SH-SY5Y (cell line): ENCODE measurements at regions not wholly inside any gene's neighbourhood (a gene's known extent, or its start where the extent isn't known, plus 50 kb on each side); places are given as distances from the start of the nearest gene placed in this dataset.

ENCODE experiments used
- GATA2 ChIP-seq: IDR thresholded peaks from 2 replicates; pipeline ENCODE4 v1.6.1; 2011; ENCODE audit warnings: mild to moderate bottlenecking, low read depth, low read length
- GATA3 ChIP-seq: IDR thresholded peaks from 2 replicates; pipeline ENCODE4 v1.6.1; 2011; ENCODE audit warnings: low read depth, mild to moderate bottlenecking, low read length, moderate library complexity

- TF ChIP-seq GATA3: no peak
- TF ChIP-seq GATA2: no peak
These were observed 436.3 kb downstream of the VRK1 start for GRCh38 chr14:97233319-97233985.

GRCh38 chr14:97246648-97247047, 449.5 kb downstream of the VRK1 start:
- TF ChIP-seq GATA2 (no peak), GATA3 (no peak)

GRCh38 chr14:97248973-97249372, 451.8 kb downstream of the VRK1 start:
- TF ChIP-seq GATA2 (no peak), GATA3 (no peak)

GRCh38 chr14:97250931-97251330, 453.7 kb downstream of the VRK1 start:
- no peak for TF ChIP-seq GATA2
- TF ChIP-seq GATA3: no peak

- no peak for TF ChIP-seq GATA3
These were observed 454.4 kb downstream of the VRK1 start for GRCh38 chr14:97251491-97252155.

- no peak for TF ChIP-seq GATA3
- TF ChIP-seq GATA2: no peak
These were observed 456.6 kb downstream of the VRK1 start for GRCh38 chr14:97253756-97254155.

- no peak for TF ChIP-seq GATA2
- TF ChIP-seq GATA3: no peak
These were observed 465.2 kb downstream of the VRK1 start for GRCh38 chr14:97262336-97262735.

- TF ChIP-seq GATA2 (no peak), GATA3 (no peak)
These were observed 467.5 kb downstream of the VRK1 start for GRCh38 chr14:97264516-97265230.

GRCh38 chr14:97266653-97267052, 469.5 kb downstream of the VRK1 start:
- TF ChIP-seq GATA2: no peak
- no peak for TF ChIP-seq GATA3

- no peak for TF ChIP-seq GATA2
- no peak for TF ChIP-seq GATA3
These were observed 470.3 kb downstream of the VRK1 start for GRCh38 chr14:97267509-97267908.

- no peak for TF ChIP-seq GATA3
- no peak for TF ChIP-seq GATA2
These were observed 470.9 kb downstream of the VRK1 start for GRCh38 chr14:97268097-97268496.

GRCh38 chr14:97270308-97270707, 473.1 kb downstream of the VRK1 start:
- TF ChIP-seq GATA2 (no peak), GATA3 (no peak)

- TF ChIP-seq GATA2: no peak
- TF ChIP-seq GATA3: no peak
These were observed 474.3 kb downstream of the VRK1 start for GRCh38 chr14:97271451-97271960.

- no peak for TF ChIP-seq GATA3
- TF ChIP-seq GATA2: no peak
These were observed 476.4 kb downstream of the VRK1 start for GRCh38 chr14:97273540-97273939.

- no peak for TF ChIP-seq GATA3
- no peak for TF ChIP-seq GATA2
These were observed 477.4 kb downstream of the VRK1 start for GRCh38 chr14:97274626-97275025.
